ENCODE measurements at regions not wholly inside any gene's neighbourhood (a gene's known extent, or its start where the extent isn't known, plus 50 kb on each side); places are given as distances from the start of the nearest gene placed in this dataset.

DNA sequence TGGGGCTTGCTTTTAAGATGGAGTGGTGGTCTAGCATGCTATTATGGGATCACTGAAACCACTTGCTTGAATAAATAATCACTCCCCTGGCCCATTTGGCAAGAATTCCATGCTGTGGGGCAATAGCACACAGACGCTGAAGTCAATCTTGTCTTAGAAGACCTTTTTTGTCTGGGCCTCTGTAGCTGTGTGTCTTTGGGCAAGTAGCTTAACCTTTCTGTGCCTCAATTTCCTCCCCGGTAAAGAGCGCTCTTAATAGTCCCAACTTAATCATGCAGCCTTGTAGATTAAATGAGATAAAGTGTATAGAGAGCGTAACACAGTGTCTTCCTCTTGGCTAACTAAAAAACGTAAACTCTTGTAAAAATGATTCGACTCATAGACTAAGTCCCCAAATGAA, 125.4 kb upstream of the IGSF21 start:
- no peak for DNase-seq

DNA sequence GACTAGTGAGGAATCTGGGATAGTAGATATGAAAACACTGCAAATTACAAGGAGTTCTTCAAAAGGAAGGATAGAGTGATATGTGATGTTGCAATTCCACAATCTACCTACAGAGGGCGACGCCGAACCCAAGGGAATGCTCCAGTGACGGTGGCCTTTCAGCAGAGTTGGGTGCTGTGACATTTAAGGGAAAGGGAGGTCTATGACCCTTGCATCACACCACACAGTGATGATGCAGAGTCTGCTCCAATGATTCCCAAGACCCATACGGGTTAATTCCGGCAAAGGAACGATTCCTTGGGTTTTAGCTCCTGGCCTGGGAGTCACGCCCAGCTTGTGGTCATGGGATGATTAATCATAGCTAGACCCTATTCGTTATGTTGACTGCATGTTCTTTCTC, 123.0 kb upstream of the IGSF21 start:
- no peak for DNase-seq

DNA sequence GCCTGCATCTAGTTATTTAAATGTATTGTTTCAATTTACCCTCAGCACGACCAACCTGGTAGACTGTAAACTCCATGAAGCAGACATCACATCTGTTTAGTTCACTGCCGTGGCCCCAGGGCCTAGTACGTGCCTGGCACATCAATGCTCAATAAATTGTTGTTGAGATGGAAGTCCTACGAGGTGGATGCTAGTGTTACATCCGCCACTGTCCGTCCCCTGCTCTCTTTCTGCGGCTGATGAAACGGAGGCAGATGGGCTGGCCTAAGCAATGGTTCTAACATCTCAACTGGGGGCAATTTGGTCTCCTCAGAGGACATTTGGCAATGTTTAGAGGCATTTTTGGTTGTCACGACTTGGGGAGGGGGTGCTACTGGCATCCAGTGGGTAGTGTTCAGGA, 121.4 kb upstream of the IGSF21 start:
- DNase-seq = no peak

DNA sequence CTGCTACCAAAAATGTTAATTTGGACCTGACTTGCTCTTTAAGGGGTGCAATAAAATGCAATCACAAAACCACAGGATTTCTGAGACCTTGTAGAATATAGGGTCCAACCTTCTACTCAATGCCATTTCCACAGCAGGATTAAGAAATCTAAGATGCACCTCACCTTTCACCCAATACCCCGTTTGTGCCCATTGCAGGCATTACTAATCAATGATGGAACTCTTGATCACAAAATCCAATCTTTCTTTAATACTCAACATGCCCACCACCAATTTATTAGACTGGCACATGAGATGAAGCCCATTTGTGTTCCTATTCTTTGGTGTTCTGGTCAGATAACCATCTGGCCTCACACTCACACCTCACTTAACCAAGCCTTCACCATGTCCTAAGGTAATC, 117.2 kb upstream of the IGSF21 start:
- DNase-seq = no peak

DNA sequence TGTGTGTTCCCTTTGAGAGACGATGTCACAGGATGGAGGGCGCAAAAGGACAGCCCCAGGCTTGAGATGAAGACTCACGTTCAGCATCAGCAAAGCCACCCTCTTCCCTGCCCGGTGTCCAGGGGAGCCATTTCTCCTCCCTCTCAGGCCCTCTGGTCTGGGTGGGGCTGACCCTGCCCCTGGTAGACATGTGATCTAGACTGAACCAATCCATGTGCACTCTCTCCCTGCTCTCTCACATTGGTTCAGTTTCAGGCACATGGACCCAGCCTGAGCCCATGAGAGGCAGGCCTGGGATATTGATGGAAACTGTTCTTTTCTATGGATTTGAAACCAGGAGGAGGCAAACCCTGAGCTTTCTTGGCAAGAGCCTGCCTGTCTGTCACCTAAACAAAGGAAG, 115.6 kb upstream of the IGSF21 start:
- DNase-seq = no peak

DNA sequence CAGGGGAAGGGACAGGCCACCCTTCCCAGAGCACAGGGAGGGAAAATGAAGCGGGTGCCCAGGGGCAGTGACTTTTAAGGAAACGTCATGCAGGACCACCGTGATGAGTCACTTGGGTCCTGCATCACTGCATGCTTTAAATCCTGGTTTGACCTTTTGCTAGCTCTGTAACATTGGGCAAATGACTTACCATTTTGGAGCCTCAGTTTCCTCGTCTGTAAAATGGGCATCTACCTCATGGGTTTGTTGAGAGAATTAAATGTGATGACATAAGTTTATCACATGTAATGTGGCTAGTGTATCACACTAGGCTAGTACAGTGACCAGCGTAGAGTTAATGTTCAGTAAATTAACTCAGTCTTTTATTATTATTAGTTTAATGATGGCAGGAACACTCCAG, 114.8 kb upstream of the IGSF21 start:
- no peak for DNase-seq

DNA sequence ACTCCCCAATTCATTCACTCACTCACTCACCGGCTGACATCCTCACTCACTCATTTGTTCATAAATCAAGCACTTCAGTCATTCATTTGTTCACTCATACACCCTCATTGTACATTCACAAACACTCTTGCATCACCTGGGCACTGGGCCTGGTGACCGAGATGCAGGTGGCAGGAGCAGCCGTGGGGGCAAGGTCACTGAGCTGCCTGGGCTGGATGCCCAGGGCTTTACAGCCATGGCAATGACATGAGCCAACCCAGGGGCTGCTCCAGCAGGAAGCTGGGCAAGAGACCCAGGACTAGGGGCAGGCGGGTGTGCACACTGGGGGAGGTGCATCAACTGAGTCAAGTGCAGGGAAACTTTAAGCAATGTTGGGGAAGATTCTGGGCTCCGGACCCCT, 113.6 kb upstream of the IGSF21 start:
- no peak for DNase-seq

DNA sequence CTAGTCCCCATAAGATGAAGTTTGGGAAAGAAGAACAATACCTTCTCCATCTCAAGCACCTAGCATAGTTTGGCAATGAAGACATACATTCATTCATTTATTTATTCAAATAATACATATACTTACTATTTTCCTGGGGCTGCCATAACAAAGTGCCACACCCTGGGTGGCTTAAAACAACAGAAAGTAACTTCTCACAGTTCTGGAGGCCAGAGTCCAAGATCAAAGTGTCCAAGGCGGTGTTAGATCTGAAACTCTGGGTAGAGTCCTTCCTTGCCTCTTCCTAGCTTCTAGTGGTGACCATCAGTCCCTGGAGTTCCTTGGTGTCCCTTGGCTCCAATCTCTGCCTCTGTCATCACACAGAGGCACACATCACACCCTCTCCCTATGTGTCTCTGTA, 112.1 kb upstream of the IGSF21 start:
- no peak for DNase-seq

DNA sequence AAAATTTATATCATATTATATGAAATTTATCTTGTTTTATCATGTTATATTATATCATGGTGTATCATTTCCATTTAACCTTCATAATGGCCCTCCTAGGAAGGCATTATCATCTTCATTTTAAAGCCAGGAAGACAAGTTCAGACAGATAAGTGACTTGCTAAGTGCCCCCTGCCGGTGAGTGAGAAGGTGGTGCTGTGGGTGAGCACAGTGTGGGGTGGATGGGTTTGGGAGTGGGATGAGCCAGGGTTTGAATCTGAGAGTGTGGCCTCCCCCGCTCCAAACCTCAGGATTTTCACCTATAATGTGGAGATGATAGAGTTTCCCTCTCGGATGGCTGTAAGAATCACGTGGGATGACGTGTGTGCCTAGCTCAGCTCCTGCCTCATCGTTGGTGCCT, 108.7 kb upstream of the IGSF21 start:
- no peak for DNase-seq

DNA sequence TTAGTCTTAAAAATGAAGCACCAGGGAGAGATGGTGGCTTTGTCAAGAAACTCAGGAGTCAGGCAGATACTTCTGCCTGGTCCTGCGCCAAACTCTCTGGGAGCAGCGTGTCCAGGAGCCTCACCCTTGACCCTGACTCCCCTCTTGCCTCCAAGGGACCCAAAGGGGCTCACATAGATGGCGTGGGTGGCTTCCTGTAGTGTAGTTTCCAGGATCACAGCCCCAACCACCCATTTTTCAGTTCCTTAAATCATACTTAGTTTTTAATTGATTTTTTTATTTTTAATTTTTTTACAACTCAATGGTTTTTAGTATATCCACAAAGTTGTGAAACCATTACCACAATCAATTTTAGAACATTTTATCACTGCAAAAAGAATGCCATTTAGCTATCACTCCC, 107.7 kb upstream of the IGSF21 start:
- no peak for DNase-seq

DNA sequence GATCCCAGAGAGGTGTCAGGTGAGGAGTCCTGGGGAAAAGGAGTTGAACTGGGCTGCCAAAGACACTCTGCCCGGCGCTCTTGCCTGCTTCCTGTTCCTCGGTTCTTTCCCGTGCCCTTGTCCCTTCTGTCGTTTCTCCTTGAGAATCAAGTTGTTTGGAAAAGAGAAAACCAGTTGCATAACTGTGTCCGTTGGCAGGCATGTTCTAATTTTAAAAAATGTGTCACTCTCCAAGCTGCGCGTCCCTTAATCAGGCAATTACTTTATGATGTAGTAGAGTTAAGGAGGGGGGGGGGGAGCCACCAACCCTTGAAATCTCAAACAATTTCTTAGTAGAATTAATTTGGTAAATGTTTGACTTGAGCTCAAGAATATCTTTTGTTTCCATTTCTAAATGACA, 105.9 kb upstream of the IGSF21 start:
- DNase-seq = no peak

DNA sequence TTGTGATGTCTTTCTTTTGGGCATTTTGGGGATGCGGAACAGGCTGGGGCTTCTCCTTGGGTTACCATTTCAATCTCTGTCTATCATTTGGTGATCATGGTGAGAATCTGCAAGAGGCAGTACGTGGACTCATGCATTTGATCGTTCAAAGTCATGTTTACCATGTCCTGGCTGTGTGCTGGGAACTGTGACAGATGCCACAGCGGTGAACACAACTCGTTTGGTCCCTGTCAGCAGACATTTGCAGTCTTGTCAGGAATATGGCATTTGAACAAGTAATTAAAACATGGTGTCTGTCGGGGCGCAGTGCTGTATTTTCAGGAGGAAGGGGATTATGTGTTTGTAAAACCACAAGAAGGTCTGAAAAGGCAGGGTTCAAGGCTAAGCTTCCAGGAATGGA, 103.3 kb upstream of the IGSF21 start:
- no peak for DNase-seq

DNA sequence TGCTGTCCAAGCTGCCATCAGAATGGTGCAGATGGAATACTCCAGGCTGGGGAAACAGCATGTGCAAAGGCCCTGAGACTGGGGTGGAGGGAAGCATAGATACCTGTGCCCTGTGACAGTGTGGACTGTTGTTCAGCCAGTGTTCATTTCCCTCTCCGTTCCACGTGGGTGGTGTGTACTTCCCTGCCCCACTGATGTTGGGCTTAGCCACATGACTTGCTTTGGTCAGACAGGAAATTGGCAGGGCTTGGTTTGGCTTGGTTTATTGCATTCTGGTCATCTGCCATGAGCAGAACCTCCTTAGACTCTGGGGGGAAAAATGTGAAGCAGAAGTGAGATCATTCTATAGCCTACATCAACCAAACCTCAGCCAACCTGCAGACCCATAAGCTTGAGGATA, 102.4 kb upstream of the IGSF21 start:
- DNase-seq = no peak

DNA sequence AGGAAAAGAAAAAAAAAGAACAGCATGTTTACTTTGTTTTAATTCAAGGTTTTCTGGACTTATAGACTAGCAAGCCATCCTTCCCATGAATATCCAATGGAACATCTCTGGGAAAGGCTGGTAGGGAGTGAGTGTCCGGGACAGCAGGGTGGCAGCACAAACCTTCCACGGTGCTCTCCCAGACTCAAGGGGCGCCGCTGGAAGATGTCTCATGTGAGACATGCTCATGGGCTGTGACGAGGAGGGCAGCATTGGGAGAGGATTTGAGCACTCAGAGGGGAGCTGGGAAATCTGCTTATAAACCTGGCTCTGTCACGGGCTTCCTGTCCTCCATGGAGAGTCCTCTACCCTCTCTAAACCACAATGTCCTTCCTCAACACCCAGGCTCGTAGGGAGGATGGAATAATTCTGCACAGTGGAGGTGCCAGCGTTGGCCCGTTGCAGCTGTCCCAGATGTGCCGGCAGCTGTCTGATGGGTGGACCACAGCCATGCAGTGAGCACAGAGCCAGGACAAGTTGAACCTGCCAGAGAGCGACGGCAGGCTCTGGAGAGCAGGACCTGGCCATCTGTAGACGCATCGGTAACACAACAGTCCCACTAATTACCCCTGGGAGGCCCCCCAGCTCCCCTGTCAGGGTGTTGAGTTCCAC, 100.1 kb upstream of the IGSF21 start:
- DNase-seq = no peak

DNA sequence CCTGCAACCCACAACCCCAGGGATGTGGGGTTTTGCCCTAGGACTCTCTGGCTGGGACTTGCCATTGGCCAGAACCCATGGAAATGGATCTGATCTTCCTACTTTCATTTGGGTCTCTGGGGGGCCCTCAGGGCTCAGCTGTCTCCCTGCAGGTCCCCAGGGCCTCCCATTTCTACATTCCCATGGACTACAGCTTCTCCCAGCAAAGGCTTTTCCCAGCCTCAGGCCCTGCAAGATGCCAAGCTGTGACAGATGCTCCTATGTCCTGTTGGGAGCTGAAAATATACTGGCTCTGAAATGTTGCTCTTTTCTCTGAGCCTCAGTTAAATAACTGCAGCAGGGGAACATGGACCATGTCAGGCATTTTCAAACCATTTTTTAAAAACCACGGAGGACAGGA, 99.5 kb upstream of the IGSF21 start:
- DNase-seq = no peak

DNA sequence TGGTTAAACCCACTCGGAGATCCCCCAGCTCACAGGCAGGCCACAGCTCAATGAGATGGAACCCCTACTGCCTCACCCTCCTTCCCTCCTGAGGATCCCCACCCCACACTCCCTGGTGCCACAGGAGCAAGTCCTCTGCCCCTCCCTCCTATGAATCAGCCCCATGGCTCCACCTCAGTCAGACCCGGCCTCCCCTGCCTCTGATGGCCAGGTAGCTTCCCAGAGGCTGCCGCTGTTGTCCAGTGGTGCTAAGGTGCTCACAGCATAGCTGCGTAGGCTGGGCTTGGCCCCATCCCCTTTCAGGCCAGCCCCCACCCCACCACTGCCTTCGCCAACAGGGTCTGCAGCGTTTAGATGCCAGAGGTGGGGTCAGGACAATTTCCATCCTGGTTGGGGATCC, 98.5 kb upstream of the IGSF21 start:
- DNase-seq = no peak

DNA sequence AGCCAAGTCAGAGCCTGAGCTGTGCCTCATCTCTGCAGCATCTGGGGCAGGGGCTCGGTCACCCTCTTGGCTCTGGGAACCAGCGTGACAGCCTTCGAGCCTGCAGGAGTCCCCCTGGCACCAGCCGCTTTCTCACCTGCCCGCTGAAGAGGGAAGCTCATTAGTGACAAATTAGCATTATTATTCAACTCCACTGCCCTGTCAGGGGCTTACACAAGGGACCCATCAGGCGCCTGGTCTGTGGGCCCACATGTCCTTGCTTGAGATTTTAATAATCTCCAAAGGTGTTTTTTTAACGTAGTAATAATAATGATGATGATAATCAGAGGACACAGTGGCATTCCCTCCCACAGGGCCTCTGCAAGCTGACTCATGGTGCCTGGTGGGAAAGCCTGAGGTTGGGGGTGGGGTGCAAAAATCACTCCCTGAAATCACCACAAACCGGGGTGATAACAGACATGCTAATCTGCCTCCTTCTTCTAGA, 98.1 kb upstream of the IGSF21 start:
- DNase-seq = no peak

DNA sequence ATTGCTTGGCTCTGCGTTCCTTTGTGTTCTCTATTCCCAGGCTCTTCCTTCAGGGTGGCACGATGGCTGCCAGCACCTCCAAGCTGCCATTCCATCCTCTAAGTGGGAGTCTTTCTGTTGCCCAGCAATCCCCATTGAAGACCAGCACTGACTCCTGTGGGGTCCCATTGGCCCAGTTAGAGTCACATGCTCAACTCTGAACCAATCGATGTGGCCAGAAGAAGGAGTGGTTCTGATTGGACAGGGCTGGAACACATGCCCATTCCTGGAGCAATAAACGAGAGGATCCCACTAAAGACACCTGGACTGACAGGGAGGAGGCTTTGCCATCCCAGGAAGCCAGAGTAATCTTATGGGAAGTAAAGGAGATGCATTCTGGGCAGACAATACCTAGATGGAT, 97.2 kb upstream of the IGSF21 start:
- DNase-seq = no peak

DNA sequence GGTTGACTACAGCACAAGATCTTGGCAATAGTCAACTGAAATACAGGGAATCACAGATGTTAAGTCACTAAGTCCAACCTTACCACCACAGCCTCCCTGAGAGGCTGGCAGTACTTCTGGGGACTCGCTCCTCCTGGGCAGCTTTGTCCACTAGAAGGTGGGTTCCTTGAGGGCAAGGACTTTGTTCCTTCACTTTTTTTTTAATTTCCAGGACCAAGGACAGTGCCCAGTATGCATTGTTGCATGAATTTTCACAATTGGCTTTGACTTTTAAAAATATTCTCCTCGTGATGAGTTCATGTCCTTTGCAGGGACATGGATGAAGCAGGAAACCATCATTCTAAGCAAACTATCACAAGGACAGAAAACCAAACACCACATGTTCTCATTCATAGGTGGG, 96.7 kb upstream of the IGSF21 start:
- no peak for DNase-seq

DNA sequence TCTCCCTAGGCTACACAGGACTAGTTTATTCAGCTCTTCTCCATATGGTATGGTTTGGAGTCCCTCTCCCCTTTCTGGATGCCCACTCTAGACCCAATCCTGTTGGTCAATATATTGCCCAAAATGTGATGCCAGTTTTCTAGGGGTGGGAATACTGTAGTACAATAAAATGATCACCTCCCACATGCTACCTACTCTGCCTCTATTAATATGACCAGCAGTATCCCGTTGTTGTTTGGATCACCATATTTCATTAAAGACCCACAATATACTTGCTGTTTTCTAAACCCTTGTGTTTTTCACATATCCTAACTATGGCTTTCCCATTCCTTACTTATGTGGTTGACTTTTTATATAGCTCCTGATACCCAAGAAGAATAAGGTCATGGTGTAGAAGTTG, 95.9 kb upstream of the IGSF21 start:
- DNase-seq = no peak

DNA sequence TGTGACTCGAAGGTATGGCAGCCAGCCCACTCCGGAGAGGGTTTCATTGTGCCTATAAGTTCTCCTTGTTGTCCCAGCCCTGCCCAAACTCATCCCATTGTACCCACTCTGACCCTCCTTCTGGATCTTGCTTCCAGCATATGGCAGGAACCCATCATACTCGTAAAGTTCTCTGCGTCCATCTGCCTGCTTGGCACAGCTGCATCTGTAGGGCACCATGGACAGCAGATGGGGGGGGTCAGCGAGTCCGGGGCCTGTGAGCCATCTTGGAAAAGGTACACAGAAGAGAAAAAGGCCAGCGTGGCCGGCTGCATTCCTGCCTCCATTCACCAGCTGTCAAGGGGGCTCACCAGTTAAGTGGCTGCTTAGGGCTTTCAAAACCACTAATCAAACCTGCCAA, 94.9 kb upstream of the IGSF21 start:
- no peak for DNase-seq

DNA sequence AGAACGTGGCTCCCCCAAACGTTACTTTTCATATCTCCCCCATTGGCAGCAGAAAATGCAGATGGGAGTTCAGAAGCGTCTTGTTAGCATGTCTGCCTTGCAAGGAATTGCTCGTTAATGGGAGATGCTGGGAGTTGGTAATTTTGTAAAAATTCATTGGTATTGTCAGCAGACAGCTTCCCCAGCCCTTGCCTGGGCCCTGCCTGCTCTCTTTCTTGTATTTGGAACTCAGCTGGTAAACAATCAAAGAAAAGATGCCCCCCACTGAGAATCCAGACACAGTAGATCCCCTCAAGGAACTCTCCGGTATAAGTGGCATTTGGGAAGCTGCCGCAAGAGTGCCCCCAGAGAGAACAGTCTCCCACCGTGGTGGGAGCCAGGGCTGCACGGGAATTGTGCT, 94.4 kb upstream of the IGSF21 start:
- DNase-seq = no peak

DNA sequence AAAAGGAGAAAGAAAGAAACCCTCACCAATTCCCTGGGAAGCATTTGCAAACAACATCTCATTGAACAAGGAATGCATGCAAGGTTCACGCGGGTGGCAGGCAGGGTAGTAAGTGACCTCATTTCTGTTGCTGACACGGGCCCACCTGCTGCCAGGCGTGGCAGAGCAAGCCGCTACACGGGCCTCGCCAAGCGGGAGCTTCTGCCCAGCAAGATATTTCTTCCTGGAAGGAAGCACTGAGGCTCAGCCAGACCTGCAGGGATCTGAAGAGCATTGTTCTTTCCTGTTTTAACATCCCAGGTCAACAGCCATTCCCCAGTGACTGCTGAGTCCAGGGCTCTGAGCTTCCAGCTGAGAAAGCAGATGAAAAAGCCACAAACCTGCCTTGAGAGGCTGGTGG, 91.9 kb upstream of the IGSF21 start:
- DNase-seq = no peak

DNA sequence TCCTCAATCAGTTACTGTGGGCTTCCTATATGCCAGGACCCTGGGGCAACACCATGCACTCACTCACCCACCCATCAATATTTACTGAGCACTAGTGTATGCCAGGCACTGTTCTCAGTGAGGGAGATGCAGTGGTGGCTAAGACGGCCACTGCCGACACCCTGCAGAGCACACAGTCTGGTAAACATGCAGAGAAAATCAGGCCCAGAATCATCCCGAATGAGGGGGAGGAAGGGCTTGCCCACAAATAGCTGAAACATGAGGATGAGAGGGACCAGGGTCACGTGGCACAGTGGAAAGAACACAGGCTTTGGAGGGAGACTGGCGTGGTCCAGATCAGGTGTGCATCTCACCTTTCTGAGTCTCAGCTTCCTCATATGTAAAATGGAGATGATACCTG, 89.2 kb upstream of the IGSF21 start:
- DNase-seq = no peak

DNA sequence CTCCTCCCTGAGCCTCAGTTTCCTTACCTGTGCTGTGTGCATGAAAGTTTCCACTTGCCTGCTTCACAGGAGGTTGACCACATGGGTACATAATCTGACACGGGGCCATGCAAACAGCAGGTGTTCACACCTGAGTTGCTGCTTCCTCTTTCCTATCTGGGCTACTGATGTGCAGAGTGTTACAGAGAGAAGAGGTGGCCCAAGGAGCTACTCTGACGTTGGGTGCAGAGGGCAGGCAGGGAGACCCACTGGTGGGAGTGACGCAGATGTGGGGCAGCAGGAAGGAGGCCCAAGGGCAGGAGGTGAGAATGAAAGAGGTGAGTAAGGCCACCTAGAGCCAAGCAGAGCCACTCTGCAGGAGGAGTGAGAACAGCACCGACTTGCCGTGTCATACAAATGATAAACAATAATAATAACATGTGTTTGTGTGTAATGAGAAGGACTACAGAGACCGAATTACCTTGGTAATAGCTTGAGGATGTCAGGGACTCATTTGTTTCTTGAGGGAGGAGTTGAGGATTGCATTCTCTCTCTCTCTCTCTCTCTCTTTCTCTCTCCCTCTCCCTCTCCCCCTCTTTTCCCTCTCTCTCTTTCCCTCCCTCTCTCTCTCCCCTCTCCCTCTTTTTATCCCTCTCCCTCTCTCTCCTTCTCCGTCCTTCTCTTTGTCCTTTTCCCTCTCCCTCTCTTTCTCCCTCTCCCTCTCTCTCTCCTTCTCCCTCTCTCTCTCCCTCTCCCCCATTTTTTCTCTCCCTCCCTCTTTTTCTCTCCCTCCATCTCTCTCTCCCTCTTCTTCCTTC, 87.4 kb upstream of the IGSF21 start:
- DNase-seq = no peak

Data from amniotic stem cell (primary cell).